Panc1 (cell line): ENCODE measurements at regions not wholly inside any gene's neighbourhood (a gene's known extent, or its start where the extent isn't known, plus 50 kb on each side); places are given as distances from the start of the nearest gene placed in this dataset.

Experiments used
- ATAC-seq: fragments of 200-7000 bp; cut with Tn5 transposase; 2 replicates; pipeline ENCODE4 v1.9.1; 2020; ENCODE audit warnings: mild to moderate bottlenecking, moderate library complexity
- BruUV-seq: library from RNA; stranded (reverse); fragments of 400-500 nt; replicated peaks from 2 replicates; lab custom pipeline; 2021; lab: Mats Ljungman, UMichigan
- CTCF ChIA-PET: fragments of 300-600 bp; sonication (Branson Sonifier 250); formaldehyde crosslinking; loops from one replicate; lab custom pipeline; 2022; ENCODE audit warnings: antibody characterized with exemption; lab: Charles Lee
- POLR2A ChIA-PET: fragments of 300-600 bp; sonication (Branson Sonifier 250); formaldehyde crosslinking; loops from one replicate; lab custom pipeline; 2022; ENCODE audit warnings: antibody characterized with exemption; lab: Charles Lee
- DNase-seq: peaks from one replicate; pipeline ENCODE4 v3.0.0-alpha.2; 2010; ENCODE audit warnings: low read depth, low spot score
- H3K27ac ChIP-seq: 2 replicates; pipeline ENCODE4 v1.5.1; 2011; ENCODE audit warnings: mild to moderate bottlenecking, low read length, inconsistent platforms
- H3K27me3 ChIP-seq: fragments of 200-500 bp; sonication (Bioruptor generic); 2 replicates; pipeline ENCODE4 v1.6.0; 2014; ENCODE audit warnings: low read length, inconsistent platforms; ENCODE audit not compliant: control insufficient read depth, insufficient read depth
- H3K36me3 ChIP-seq: fragments of 200-500 bp; sonication (Bioruptor generic); 2 replicates; pipeline ENCODE4 v1.5.1; 2014; ENCODE audit warnings: inconsistent platforms, mild to moderate bottlenecking, low read length, moderate library complexity; ENCODE audit not compliant: control insufficient read depth, insufficient read depth
- H3K4me1 ChIP-seq: 2 replicates; pipeline ENCODE4 v1.5.1; 2011; ENCODE audit warnings: inconsistent platforms, mild to moderate bottlenecking, low read length, moderate library complexity; ENCODE audit not compliant: control insufficient read depth, insufficient read depth
- H3K4me3 ChIP-seq, 2 experiments: 2 replicates each; pipeline ENCODE4 v1.5.1; 2011 to 2012; ENCODE audit warnings: low read depth in 2 of 2, low read length in 2 of 2, mild to moderate bottlenecking in 2 of 2, inconsistent platforms in 1 of 2, moderate library complexity in 1 of 2
- H3K9me3 ChIP-seq: fragments of 200-500 bp; sonication (Bioruptor generic); 2 replicates; pipeline ENCODE4 v1.5.1; 2014; ENCODE audit warnings: low read depth, mild to moderate bottlenecking, inconsistent platforms, low read length, moderate library complexity; ENCODE audit not compliant: control insufficient read depth, insufficient read depth
- CTCF ChIP-seq: fragments of 450-650 bp; IDR thresholded peaks from 2 replicates; pipeline ENCODE4 v1.5.1; 2017; ENCODE audit warnings: mild to moderate bottlenecking
- POLR2AphosphoS5 ChIP-seq: IDR thresholded peaks from 2 replicates; pipeline ENCODE4 v1.6.1; 2012; ENCODE audit warnings: mild to moderate bottlenecking, low read depth, low read length, moderate library complexity
- REST ChIP-seq, 2 experiments: IDR thresholded peaks; 2 replicates each; pipeline ENCODE4 v1.6.1; 2011 to 2012; ENCODE audit warnings: low read depth in 2 of 2, control low read depth in 1 of 2, low read length in 1 of 2, mild to moderate bottlenecking in 1 of 2, moderate library complexity in 1 of 2; ENCODE audit not compliant: insufficient read depth in 1 of 2
- SIN3A ChIP-seq: IDR thresholded peaks from 2 replicates; pipeline ENCODE4 v1.6.1; 2012; ENCODE audit warnings: low read depth, mild to moderate bottlenecking, low read length, moderate library complexity, borderline replicate concordance; ENCODE audit not compliant: insufficient read depth
- TCF7L2 ChIP-seq: IDR thresholded peaks from 2 replicates; pipeline ENCODE4 v1.6.1; 2011; ENCODE audit warnings: mild to moderate bottlenecking, low read depth, low read length, inconsistent platforms
- in situ Hi-C: cut with HindIII; loops from 2 replicates; pipeline ENCODE4 v1.10.0; 2016; ENCODE audit warnings: low sequenced_read_pairs, low pct_unique_long_range_greater_than_20kb
- intact Hi-C: fragments of 100-400 bp; cut with micrococcal nuclease; formaldehyde crosslinking; loops from one replicate; pipeline ENCODE4 v1.10.0; 2022; ENCODE audit not compliant: unreplicated experiment

GRCh38 chr10:83925133-83925532 is 214.2 kb upstream of the GHITM start:
- H3K9me3 ChIP-seq, result no peaks in the 10 kb centered on the region
- no peak for TF ChIP-seq CTCF
- TF ChIP-seq SIN3A, result no peak
- no peak for TF ChIP-seq REST (IDR thresholded peaks at IDR 0.05; ENCODE audit: insufficient read depth in 1 of 2, low read depth in 2 of 2, low read length in 1 of 2)
- no peak for TF ChIP-seq TCF7L2
- no peak for TF ChIP-seq POLR2AphosphoS5
- ATAC-seq, result no peak
- H3K36me3 ChIP-seq, result no peaks in the 10 kb centered on the region
- H3K4me1 ChIP-seq, result no peaks in the 10 kb centered on the region
- in situ Hi-C loops (no loop called here), intact Hi-C loops (no loop called here)
- no peaks in the 10 kb centered on the region for H3K27me3 ChIP-seq
- H3K4me3 ChIP-seq, result no peak overlapping the region
- DNase-seq, result no peak
- ChIA-PET POLR2A (no interaction called here), CTCF (no interaction called here)
- no peak overlapping the region for H3K27ac ChIP-seq
- no TSS peak for BruUV-seq

- H3K4me1 ChIP-seq, result no peaks in the 10 kb centered on the region
- BruUV-seq, result no TSS peak
- no peak overlapping the region for H3K4me3 ChIP-seq
- ATAC-seq, result no peak
- TF ChIP-seq POLR2AphosphoS5 (no peak), REST (IDR thresholded peaks at IDR 0.05; ENCODE audit: insufficient read depth in 1 of 2, low read depth in 2 of 2, low read length in 1 of 2) (no peak), TCF7L2 (no peak), SIN3A (no peak), CTCF (no peak)
- H3K27ac ChIP-seq, result no peak overlapping the region
- DNase-seq, result no peak
- CTCF ChIA-PET, result no interaction called here
- no peaks in the 10 kb centered on the region for H3K9me3 ChIP-seq
- H3K36me3 ChIP-seq, result no peaks in the 10 kb centered on the region
- no peaks in the 10 kb centered on the region for H3K27me3 ChIP-seq
- in situ Hi-C loops (no loop called here), intact Hi-C loops (no loop called here)
- POLR2A ChIA-PET, result no interaction called here
Observed at GRCh38 chr10:83926606-83927005, 212.7 kb upstream of the GHITM start.
